Left ventricle myocardium inferior (tissue), 1 donor: ENCODE measurements at regions not wholly inside any gene's neighbourhood (a gene's known extent, or its start where the extent isn't known, plus 50 kb on each side); places are given as distances from the start of the nearest gene placed in this dataset.

ENCODE experiments used
- DNase-seq: peaks from one replicate; pipeline ENCODE4 v3.0.0-alpha.2; 2020
- H3K27ac ChIP-seq: fragments of 200-600 bp; replicated peaks from 2 replicates; pipeline ENCODE4 v1.8.0; 2021
- H3K27me3 ChIP-seq: fragments of 200-600 bp; 2 replicates; pipeline ENCODE4 v1.8.0; 2021; ENCODE audit warnings: low read depth
- H3K36me3 ChIP-seq: fragments of 200-600 bp; 2 replicates; pipeline ENCODE4 v1.8.0; 2021
- H3K4me1 ChIP-seq: fragments of 200-600 bp; 2 replicates; pipeline ENCODE4 v1.8.0; 2021
- H3K4me3 ChIP-seq: fragments of 200-600 bp; 2 replicates; pipeline ENCODE4 v1.8.0; 2021; ENCODE audit warnings: mild to moderate bottlenecking, moderate library complexity
- H3K9me3 ChIP-seq: fragments of 200-600 bp; replicated peaks from 2 replicates; pipeline ENCODE4 v1.8.0; 2021
- CTCF ChIP-seq: fragments of 200-600 bp; IDR thresholded peaks from 2 replicates; pipeline ENCODE4 v1.8.0; 2021; ENCODE audit warnings: antibody characterized with exemption, mild to moderate bottlenecking, borderline replicate concordance
- intact Hi-C: fragments of 100-400 bp; cut with micrococcal nuclease; formaldehyde crosslinking; loops from one replicate; pipeline ENCODE4 v1.11.0; 2022
- donor health status: DM: no; HTN: yes; CAD: no; lungs with severe emphysema.

DNA sequence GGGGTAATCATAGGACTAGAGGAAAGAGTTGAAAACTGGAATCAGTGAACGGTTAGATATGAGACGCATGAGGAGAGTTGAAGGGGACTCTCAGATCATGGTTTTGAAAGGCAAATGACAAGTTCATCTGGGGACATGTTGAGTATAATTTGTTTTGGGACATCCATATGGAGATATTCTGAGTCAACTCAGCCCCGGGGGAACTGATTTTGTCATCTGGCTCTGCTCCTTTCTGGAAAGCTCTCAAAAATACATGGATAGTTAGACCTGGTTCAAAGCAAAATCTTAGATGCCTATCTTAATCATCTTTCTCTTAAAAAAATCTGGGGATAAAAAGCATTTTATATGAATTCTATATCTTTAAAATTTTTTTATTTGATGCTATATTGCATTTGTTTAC lies 161.2 kb downstream of the SNX18 start:
- Histone ChIP-seq H3K4me3 (no peak overlapping the region), H3K9me3 (no peaks in the 10 kb centered on the region), H3K27ac (peak overlapping the region; percentile 63), H3K36me3 (no peaks in the 10 kb centered on the region), H3K27me3 (no peaks in the 10 kb centered on the region), H3K4me1 (no peaks in the 10 kb centered on the region)
- no peak for TF ChIP-seq CTCF
- intact Hi-C loops: no loop called here
- DNase-seq: no peak

DNA sequence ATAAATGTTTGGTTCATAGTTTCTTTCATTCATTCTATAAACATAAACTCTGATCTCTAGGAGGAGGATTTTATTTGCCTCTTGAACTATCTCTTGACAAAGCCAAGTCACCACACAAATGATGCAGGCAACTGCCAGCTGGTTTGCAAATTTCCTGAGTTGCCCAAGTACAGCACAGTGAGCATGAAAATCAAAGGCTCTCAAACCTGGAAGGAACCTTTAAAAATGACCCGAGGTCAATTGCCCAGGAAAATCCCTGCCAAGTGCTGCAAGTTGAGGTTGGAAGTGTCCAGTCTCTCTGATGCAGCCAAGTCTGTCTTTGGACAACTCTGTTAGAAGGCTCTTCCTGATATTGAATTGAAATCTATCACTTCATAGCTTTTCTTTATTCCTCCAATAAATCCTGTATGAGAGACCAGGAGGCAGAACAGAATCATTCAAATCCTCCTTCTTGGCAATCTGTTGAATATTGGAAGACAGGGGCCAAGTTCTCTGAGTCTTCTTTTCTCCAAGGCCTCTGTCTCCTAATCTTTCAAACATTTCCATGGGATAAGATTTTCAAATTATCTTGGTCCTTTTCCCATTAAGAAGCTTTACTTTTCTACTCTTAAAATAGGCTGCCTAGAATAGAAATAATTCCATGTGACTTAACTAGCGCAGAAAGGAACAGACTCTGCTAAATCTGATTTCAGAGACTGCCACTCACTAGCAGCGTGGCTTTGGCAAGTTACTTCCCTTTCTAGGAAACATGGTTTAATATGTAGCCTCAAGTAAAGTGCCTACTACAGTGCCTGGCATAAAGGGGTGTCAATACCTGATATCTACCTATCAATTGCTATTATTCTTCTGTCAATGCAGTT lies 159.2 kb downstream of the SNX18 start:
- Histone ChIP-seq H3K9me3 (peaks cover 13% of the 10 kb centered on the region), H3K4me1 (no peaks in the 10 kb centered on the region), H3K27ac (peak overlapping the region; percentile 47), H3K4me3 (no peak overlapping the region), H3K27me3 (no peaks in the 10 kb centered on the region), H3K36me3 (no peaks in the 10 kb centered on the region)
- intact Hi-C loops: no loop called here
- DNase-seq: no peak
- TF ChIP-seq CTCF: no peak

DNA sequence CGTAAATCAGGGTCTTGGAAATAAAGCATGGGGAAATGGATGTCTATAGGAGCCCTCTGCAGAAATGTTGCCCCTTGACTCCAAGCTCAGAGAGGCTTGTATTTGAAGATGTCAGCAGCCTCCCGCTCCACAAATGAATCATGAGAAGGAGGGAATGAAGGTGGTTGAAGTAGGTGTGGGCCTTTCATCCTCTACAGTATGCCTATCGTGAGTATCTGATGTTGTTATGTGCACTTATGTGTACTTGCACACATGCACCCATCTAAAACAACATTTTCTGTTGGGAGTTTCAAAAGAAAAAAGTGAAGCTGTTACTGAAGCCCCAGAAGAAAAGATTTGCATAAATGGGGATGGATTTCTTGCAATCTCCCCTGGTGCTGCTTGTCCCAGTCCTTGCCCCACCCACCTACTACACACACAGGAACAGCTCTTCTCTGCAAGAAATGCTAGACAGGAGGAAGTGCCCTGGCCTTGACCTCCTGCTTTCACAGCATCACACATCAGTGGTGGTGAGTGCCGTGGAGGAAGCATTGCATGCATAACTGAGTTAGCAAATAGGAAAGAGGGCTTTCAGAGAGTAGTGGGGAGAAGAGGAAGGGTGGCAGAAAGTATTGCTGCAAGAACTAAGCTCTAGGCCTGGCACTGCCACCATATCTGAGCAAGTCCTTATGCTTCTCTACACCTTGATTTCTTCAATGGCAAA lies 156.1 kb downstream of the SNX18 start:
- H3K27me3 ChIP-seq: no peaks in the 10 kb centered on the region
- DNase-seq: peak; percentile 35
- no peak overlapping the region for H3K27ac ChIP-seq
- H3K4me1 ChIP-seq: no peaks in the 10 kb centered on the region
- H3K4me3 ChIP-seq: no peak overlapping the region
- no peaks in the 10 kb centered on the region for H3K36me3 ChIP-seq
- peaks cover 14% of the 10 kb centered on the region for H3K9me3 ChIP-seq
- intact Hi-C loops: no loop called here
- no peak for TF ChIP-seq CTCF

- Histone ChIP-seq H3K36me3 (no peaks in the 10 kb centered on the region), H3K4me3 (no peak overlapping the region), H3K9me3 (peaks cover 21% of the 10 kb centered on the region), H3K27me3 (no peaks in the 10 kb centered on the region), H3K27ac (no peak overlapping the region), H3K4me1 (no peaks in the 10 kb centered on the region)
- intact Hi-C loops: no loop called here
- DNase-seq: no peak
- TF ChIP-seq CTCF: no peak
Measured at GRCh38 chr5:54672871-54673270, 155.3 kb downstream of the SNX18 start.

- no peak for DNase-seq
- Histone ChIP-seq H3K27ac (no peak overlapping the region), H3K9me3 (peaks cover 27% of the 10 kb centered on the region), H3K4me3 (no peak overlapping the region), H3K36me3 (no peaks in the 10 kb centered on the region), H3K4me1 (no peaks in the 10 kb centered on the region), H3K27me3 (no peaks in the 10 kb centered on the region)
- intact Hi-C loops: no loop called here
- TF ChIP-seq CTCF: no peak
Measured at GRCh38 chr5:54671681-54672080, 154.1 kb downstream of the SNX18 start.
